H1 (cell line): ENCODE measurements at regions not wholly inside any gene's neighbourhood (a gene's known extent, or its start where the extent isn't known, plus 50 kb on each side); places are given as distances from the start of the nearest gene placed in this dataset.

Experiments used
- CTCF ChIA-PET: fragments of 300-600 bp; sonication (Branson Sonifier 250); formaldehyde crosslinking; loops from one replicate; lab custom pipeline; 2021; ENCODE audit not compliant: partially characterized antibody; lab: Charles Lee
- POLR2A ChIA-PET: fragments of 300-600 bp; sonication (Branson Sonifier 250); formaldehyde crosslinking; loops from one replicate; lab custom pipeline; 2021; ENCODE audit warnings: inconsistent platforms; ENCODE audit not compliant: partially characterized antibody; lab: Charles Lee
- DNase-seq, 2 experiments: peaks; one replicate each; pipeline versions ENCODE4 v3.0.0 to v3.0.0-alpha.2; 2010 to 2022; ENCODE audit warnings: low spot score in 2 of 2, low read depth in 1 of 2, mixed read lengths in 1 of 2
- FAIRE-seq: peaks from 2 replicates; lab custom pipeline; 2011; peaks lifted over from hg19 to GRCh38; lab: Jason Lieb, UNC
- H2AFZ ChIP-seq: 2 replicates; pipeline ENCODE4 v1.8.1; 2012; ENCODE audit warnings: low read length, inconsistent platforms
- H2AK5ac ChIP-seq: 2 replicates; pipeline ENCODE4 v1.6.1; 2013; ENCODE audit warnings: low read depth, low read length
- H2BK120ac ChIP-seq: replicated peaks from 2 replicates; pipeline ENCODE3; 2013; ENCODE audit warnings: low read depth, low read length, inconsistent platforms
- H2BK12ac ChIP-seq: 2 replicates; pipeline ENCODE4 v1.6.1; 2013; ENCODE audit warnings: low read depth, low read length
- H2BK15ac ChIP-seq: 2 replicates; pipeline ENCODE4 v1.6.1; 2013; ENCODE audit warnings: low read length
- H2BK20ac ChIP-seq: 2 replicates; pipeline ENCODE4 v1.6.1; 2013; ENCODE audit warnings: low read length
- H2BK5ac ChIP-seq: 2 replicates; pipeline ENCODE4 v1.6.1; 2013; ENCODE audit warnings: low read depth, low read length
- H3K14ac ChIP-seq: 2 replicates; pipeline ENCODE4 v1.6.1; 2013; ENCODE audit warnings: inconsistent platforms; ENCODE audit not compliant: insufficient read length
- H3K18ac ChIP-seq: 2 replicates; pipeline ENCODE4 v1.6.1; 2013; ENCODE audit warnings: low read length; ENCODE audit errors: extremely low read depth
- H3K23ac ChIP-seq: 2 replicates; pipeline ENCODE4 v1.6.1; 2013; ENCODE audit warnings: inconsistent platforms; ENCODE audit not compliant: insufficient read length
- H3K23me2 ChIP-seq: 2 replicates; pipeline ENCODE4 v1.6.1; 2013; ENCODE audit warnings: low read depth, low read length
- H3K27ac ChIP-seq: 2 replicates; pipeline ENCODE4 v1.6.1; 2011; ENCODE audit warnings: low read depth, low read length, inconsistent platforms
- H3K27me3 ChIP-seq, 4 experiments: replicated peaks in 1 of 4; 1 replicate in 1 of 4; 2 replicates in 3 of 4; pipeline versions ENCODE4 v1.6.1 to v1.8.1; 2011 to 2013; ENCODE audit warnings: low read length in 3 of 4, mild to moderate bottlenecking in 3 of 4, inconsistent platforms in 2 of 4, mixed read lengths in 2 of 4, moderate library complexity in 1 of 4; ENCODE audit not compliant: control insufficient read depth in 3 of 4, insufficient read depth in 3 of 4; ENCODE audit errors: extremely low read depth in 1 of 4
- H3K36me3 ChIP-seq, 4 experiments: 2 replicates each; pipeline versions ENCODE4 v1.6.1 to v1.8.1; 2011 to 2013; ENCODE audit warnings: mild to moderate bottlenecking in 4 of 4, low read length in 3 of 4, moderate library complexity in 2 of 4, control low read depth in 1 of 4, inconsistent platforms in 1 of 4; ENCODE audit not compliant: insufficient read depth in 4 of 4, control insufficient read depth in 2 of 4
- H3K4ac ChIP-seq: replicated peaks from 2 replicates; pipeline ENCODE3; 2013; ENCODE audit warnings: low read length, low read depth, mixed read lengths, inconsistent platforms; ENCODE audit not compliant: insufficient read length
- H3K4me1 ChIP-seq, 4 experiments: replicated peaks in 1 of 4; 1 replicate in 1 of 4; 2 replicates in 3 of 4; pipeline versions ENCODE4 v1.6.1 to v1.8.1; 2011 to 2013; ENCODE audit warnings: low read length in 3 of 4, inconsistent platforms in 2 of 4, mixed read lengths in 1 of 4; ENCODE audit not compliant: insufficient read depth in 4 of 4, control insufficient read depth in 3 of 4
- H3K4me2 ChIP-seq, 2 experiments: 2 replicates each; pipeline versions ENCODE4 v1.6.1 to v1.8.1; 2011 to 2013; ENCODE audit warnings: low read depth in 2 of 2, low read length in 2 of 2, control low read depth in 1 of 2, inconsistent platforms in 1 of 2, mild to moderate bottlenecking in 1 of 2; ENCODE audit not compliant: insufficient read depth in 1 of 2
- H3K4me3 ChIP-seq, 4 experiments: fragments of 200-600, 300-600 bp in 1 of 4; sonication (generic), shearing (Covaris generic), sonication (Bioruptor Twin) in 1 of 4; 2 replicates each; pipeline versions ENCODE4 v1.5.1 to v1.8.1; 2011 to 2016; ENCODE audit warnings: low read length in 4 of 4, low read depth in 3 of 4, control low read depth in 2 of 4, inconsistent platforms in 2 of 4, mild to moderate bottlenecking in 2 of 4, mixed read lengths in 1 of 4, moderate library complexity in 1 of 4; ENCODE audit not compliant: insufficient read depth in 2 of 4; ENCODE audit errors: extremely low read depth in 1 of 4
- H3K56ac ChIP-seq: replicated peaks from 2 replicates; pipeline ENCODE3; 2013; ENCODE audit warnings: low read depth, mild to moderate bottlenecking, mixed read lengths, low read length, inconsistent platforms; ENCODE audit not compliant: insufficient read length
- H3K79me1 ChIP-seq: 2 replicates; pipeline ENCODE4 v1.6.1; 2013; ENCODE audit warnings: low read depth, low read length, control low read depth
- H3K79me2 ChIP-seq, 2 experiments: 2 replicates each; pipeline versions ENCODE4 v1.6.1 to v1.8.1; 2012 to 2013; ENCODE audit warnings: low read length in 2 of 2, mild to moderate bottlenecking in 2 of 2, inconsistent platforms in 1 of 2; ENCODE audit not compliant: insufficient read depth in 2 of 2, control insufficient read depth in 1 of 2
- H3K9ac ChIP-seq, 4 experiments: replicated peaks in 1 of 4; 1 replicate in 1 of 4; 2 replicates in 3 of 4; pipeline versions ENCODE4 v1.6.1 to v1.8.1; 2011 to 2013; ENCODE audit warnings: low read depth in 3 of 4, low read length in 3 of 4, control low read depth in 2 of 4, mild to moderate bottlenecking in 2 of 4, moderate library complexity in 2 of 4, inconsistent platforms in 1 of 4; ENCODE audit errors: extremely low read depth in 1 of 4
- H3K9me3 ChIP-seq, 2 experiments: 2 replicates each; pipeline versions ENCODE4 v1.6.1 to v1.8.1; 2012 to 2013; ENCODE audit warnings: mild to moderate bottlenecking in 2 of 2, moderate library complexity in 2 of 2, control low read depth in 1 of 2, inconsistent platforms in 1 of 2, low read depth in 1 of 2, low read length in 1 of 2, mixed read lengths in 1 of 2; ENCODE audit not compliant: insufficient read depth in 2 of 2
- H4K20me1 ChIP-seq, 2 experiments: replicated peaks in 1 of 2; 2 replicates each; pipeline versions ENCODE3 to v1.8.1; 2011 to 2013; ENCODE audit warnings: inconsistent platforms in 2 of 2, low read length in 2 of 2, mild to moderate bottlenecking in 1 of 2; ENCODE audit not compliant: insufficient read depth in 2 of 2, control insufficient read depth in 1 of 2
- H4K5ac ChIP-seq: 2 replicates; pipeline ENCODE4 v1.6.1; 2013; ENCODE audit warnings: low read length, low read depth, mixed read lengths, inconsistent platforms; ENCODE audit not compliant: insufficient read length
- H4K8ac ChIP-seq: 2 replicates; pipeline ENCODE4 v1.8.0; 2013; ENCODE audit warnings: mild to moderate bottlenecking, moderate library complexity, low read length, inconsistent platforms; ENCODE audit not compliant: insufficient read depth; ENCODE audit errors: extremely low read depth
- H4K91ac ChIP-seq: replicated peaks from 2 replicates; pipeline ENCODE3; 2013; ENCODE audit warnings: low read length, mixed read lengths, inconsistent platforms; ENCODE audit not compliant: insufficient read length
- JUN ChIP-seq: IDR thresholded peaks from 2 replicates; pipeline ENCODE4 v1.6.1; 2011; ENCODE audit warnings: low read depth, mild to moderate bottlenecking, improper control_type of control experiment, low read length
- TF ChIP-seq, protein P1 (sequence below): fragments of 300-600 bp; sonication (generic); IDR thresholded peaks from 2 replicates; pipeline ENCODE4 v1.7.1; 2012; ENCODE audit warnings: low read length, moderate library complexity, mild to moderate bottlenecking, inconsistent platforms; ENCODE audit not compliant: insufficient replicate concordance

DNA sequence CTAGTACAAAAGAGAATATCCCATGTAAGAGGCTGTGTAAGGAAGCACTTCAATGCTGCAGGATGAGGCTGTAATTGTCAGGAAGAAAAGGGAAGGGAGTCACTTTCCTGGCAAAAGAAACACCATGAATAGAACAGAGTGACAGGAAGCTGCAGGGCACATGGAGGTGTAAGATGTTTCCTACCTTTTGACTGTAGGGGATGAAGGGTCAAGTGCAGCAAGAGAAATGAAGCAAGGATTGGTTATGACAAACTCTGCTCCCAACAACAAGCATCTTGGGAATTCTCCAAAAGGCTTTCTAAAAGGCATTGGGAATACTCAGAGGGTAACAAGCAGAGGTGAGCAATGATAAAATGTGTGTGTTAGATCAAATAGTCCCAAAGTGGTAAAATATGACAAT, 74.3 kb upstream of the NPY2R start:
- H2AK5ac ChIP-seq: no peak overlapping the region
- H3K36me3 ChIP-seq: no peaks in the 10 kb centered on the region
- H3K27me3 ChIP-seq: no peaks in the 10 kb centered on the region
- H4K91ac ChIP-seq: no peak overlapping the region
- H2BK15ac ChIP-seq: no peak overlapping the region
- POLR2A ChIA-PET: no interaction called here
- CTCF ChIA-PET: no interaction called here
- H4K8ac ChIP-seq: no peak overlapping the region
- no peak for DNase-seq
- no peak overlapping the region for H2AFZ ChIP-seq
- no peak overlapping the region for H3K14ac ChIP-seq
- no peaks in the 10 kb centered on the region for H3K23me2 ChIP-seq
- H2BK5ac ChIP-seq: no peak overlapping the region
- no peak overlapping the region for H3K56ac ChIP-seq
- no peak overlapping the region for H3K27ac ChIP-seq
- no peak overlapping the region for H2BK120ac ChIP-seq
- H2BK20ac ChIP-seq: no peak overlapping the region
- no peak overlapping the region for H3K18ac ChIP-seq
- no peak for FAIRE-seq
- no peaks in the 10 kb centered on the region for H3K79me1 ChIP-seq
- H3K23ac ChIP-seq: no peak overlapping the region
- no peaks in the 10 kb centered on the region for H4K20me1 ChIP-seq
- H3K9ac ChIP-seq: no peak overlapping the region
- H3K9me3 ChIP-seq: no peaks in the 10 kb centered on the region
- no peaks in the 10 kb centered on the region for H3K4me1 ChIP-seq
- H3K79me2 ChIP-seq: no peaks in the 10 kb centered on the region
- H3K4ac ChIP-seq: no peak overlapping the region
- no peak overlapping the region for H3K4me2 ChIP-seq
- H4K5ac ChIP-seq: no peak overlapping the region
- H3K4me3 ChIP-seq: no peak overlapping the region
- no peak overlapping the region for H2BK12ac ChIP-seq
- TF ChIP-seq, protein P1, sequence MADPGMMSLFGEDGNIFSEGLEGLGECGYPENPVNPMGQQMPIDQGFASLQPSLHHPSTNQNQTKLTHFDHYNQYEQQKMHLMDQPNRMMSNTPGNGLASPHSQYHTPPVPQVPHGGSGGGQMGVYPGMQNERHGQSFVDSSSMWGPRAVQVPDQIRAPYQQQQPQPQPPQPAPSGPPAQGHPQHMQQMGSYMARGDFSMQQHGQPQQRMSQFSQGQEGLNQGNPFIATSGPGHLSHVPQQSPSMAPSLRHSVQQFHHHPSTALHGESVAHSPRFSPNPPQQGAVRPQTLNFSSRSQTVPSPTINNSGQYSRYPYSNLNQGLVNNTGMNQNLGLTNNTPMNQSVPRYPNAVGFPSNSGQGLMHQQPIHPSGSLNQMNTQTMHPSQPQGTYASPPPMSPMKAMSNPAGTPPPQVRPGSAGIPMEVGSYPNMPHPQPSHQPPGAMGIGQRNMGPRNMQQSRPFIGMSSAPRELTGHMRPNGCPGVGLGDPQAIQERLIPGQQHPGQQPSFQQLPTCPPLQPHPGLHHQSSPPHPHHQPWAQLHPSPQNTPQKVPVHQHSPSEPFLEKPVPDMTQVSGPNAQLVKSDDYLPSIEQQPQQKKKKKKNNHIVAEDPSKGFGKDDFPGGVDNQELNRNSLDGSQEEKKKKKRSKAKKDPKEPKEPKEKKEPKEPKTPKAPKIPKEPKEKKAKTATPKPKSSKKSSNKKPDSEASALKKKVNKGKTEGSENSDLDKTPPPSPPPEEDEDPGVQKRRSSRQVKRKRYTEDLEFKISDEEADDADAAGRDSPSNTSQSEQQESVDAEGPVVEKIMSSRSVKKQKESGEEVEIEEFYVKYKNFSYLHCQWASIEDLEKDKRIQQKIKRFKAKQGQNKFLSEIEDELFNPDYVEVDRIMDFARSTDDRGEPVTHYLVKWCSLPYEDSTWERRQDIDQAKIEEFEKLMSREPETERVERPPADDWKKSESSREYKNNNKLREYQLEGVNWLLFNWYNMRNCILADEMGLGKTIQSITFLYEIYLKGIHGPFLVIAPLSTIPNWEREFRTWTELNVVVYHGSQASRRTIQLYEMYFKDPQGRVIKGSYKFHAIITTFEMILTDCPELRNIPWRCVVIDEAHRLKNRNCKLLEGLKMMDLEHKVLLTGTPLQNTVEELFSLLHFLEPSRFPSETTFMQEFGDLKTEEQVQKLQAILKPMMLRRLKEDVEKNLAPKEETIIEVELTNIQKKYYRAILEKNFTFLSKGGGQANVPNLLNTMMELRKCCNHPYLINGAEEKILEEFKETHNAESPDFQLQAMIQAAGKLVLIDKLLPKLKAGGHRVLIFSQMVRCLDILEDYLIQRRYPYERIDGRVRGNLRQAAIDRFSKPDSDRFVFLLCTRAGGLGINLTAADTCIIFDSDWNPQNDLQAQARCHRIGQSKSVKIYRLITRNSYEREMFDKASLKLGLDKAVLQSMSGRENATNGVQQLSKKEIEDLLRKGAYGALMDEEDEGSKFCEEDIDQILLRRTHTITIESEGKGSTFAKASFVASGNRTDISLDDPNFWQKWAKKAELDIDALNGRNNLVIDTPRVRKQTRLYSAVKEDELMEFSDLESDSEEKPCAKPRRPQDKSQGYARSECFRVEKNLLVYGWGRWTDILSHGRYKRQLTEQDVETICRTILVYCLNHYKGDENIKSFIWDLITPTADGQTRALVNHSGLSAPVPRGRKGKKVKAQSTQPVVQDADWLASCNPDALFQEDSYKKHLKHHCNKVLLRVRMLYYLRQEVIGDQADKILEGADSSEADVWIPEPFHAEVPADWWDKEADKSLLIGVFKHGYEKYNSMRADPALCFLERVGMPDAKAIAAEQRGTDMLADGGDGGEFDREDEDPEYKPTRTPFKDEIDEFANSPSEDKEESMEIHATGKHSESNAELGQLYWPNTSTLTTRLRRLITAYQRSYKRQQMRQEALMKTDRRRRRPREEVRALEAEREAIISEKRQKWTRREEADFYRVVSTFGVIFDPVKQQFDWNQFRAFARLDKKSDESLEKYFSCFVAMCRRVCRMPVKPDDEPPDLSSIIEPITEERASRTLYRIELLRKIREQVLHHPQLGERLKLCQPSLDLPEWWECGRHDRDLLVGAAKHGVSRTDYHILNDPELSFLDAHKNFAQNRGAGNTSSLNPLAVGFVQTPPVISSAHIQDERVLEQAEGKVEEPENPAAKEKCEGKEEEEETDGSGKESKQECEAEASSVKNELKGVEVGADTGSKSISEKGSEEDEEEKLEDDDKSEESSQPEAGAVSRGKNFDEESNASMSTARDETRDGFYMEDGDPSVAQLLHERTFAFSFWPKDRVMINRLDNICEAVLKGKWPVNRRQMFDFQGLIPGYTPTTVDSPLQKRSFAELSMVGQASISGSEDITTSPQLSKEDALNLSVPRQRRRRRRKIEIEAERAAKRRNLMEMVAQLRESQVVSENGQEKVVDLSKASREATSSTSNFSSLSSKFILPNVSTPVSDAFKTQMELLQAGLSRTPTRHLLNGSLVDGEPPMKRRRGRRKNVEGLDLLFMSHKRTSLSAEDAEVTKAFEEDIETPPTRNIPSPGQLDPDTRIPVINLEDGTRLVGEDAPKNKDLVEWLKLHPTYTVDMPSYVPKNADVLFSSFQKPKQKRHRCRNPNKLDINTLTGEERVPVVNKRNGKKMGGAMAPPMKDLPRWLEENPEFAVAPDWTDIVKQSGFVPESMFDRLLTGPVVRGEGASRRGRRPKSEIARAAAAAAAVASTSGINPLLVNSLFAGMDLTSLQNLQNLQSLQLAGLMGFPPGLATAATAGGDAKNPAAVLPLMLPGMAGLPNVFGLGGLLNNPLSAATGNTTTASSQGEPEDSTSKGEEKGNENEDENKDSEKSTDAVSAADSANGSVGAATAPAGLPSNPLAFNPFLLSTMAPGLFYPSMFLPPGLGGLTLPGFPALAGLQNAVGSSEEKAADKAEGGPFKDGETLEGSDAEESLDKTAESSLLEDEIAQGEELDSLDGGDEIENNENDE: no peak
- no peak for TF ChIP-seq JUN
